Renal pelvis (tissue), 1 donor: ENCODE measurements at regions not wholly inside any gene's neighbourhood (a gene's known extent, or its start where the extent isn't known, plus 50 kb on each side); places are given as distances from the start of the nearest gene placed in this dataset.
A peak's percentile ranks its signal among the peaks of the same experiment; 100 is the strongest.

Source experiments
- DNase-seq: peaks from one replicate; pipeline ENCODE4 v3.0.0-alpha.2; 2013

- no peak for DNase-seq
These were observed 165.2 kb downstream of the ZPLD1 start for GRCh38 chr3:102599819-102600576.

GRCh38 chr3:102605153-102605552, 170.3 kb downstream of the ZPLD1 start:
- DNase-seq = no peak

- no peak for DNase-seq
These were observed 174.1 kb downstream of the ZPLD1 start for GRCh38 chr3:102608875-102609274.

GRCh38 chr3:102614021-102614569, 179.3 kb downstream of the ZPLD1 start:
- no peak for DNase-seq

- DNase-seq = peak; percentile 26
These were observed 179.8 kb downstream of the ZPLD1 start for GRCh38 chr3:102614585-102614984.

GRCh38 chr3:102617381-102617780, 182.6 kb downstream of the ZPLD1 start:
- no peak for DNase-seq

GRCh38 chr3:102619361-102619760, 184.5 kb downstream of the ZPLD1 start:
- DNase-seq = no peak

- DNase-seq = no peak
These were observed 195.1 kb downstream of the ZPLD1 start for GRCh38 chr3:102629943-102630342.

GRCh38 chr3:102630531-102630930, 195.7 kb downstream of the ZPLD1 start:
- no peak for DNase-seq

GRCh38 chr3:102643546-102643945, 208.7 kb downstream of the ZPLD1 start:
- DNase-seq = no peak

GRCh38 chr3:102646557-102646956, 211.7 kb downstream of the ZPLD1 start:
- no peak for DNase-seq

GRCh38 chr3:102660653-102661052, 225.8 kb downstream of the ZPLD1 start:
- no peak for DNase-seq

- no peak for DNase-seq
These were observed 227.1 kb downstream of the ZPLD1 start for GRCh38 chr3:102661707-102662497.

- DNase-seq = no peak
These were observed 227.6 kb downstream of the ZPLD1 start for GRCh38 chr3:102662498-102662772.

GRCh38 chr3:102664126-102664525, 229.3 kb downstream of the ZPLD1 start:
- no peak for DNase-seq

- no peak for DNase-seq
These were observed 230.4 kb downstream of the ZPLD1 start for GRCh38 chr3:102665183-102665582.

- no peak for DNase-seq
These were observed 233.4 kb downstream of the ZPLD1 start for GRCh38 chr3:102668247-102668646.

GRCh38 chr3:102670986-102671385, 236.2 kb downstream of the ZPLD1 start:
- DNase-seq = no peak

GRCh38 chr3:102672305-102672704, 237.5 kb downstream of the ZPLD1 start:
- DNase-seq = no peak

- peak; percentile 76 for DNase-seq
These were observed 238.7 kb downstream of the ZPLD1 start for GRCh38 chr3:102673271-102674115.

- DNase-seq = no peak
These were observed 239.5 kb downstream of the ZPLD1 start for GRCh38 chr3:102674284-102674683.

GRCh38 chr3:102676424-102676823, 241.6 kb downstream of the ZPLD1 start:
- no peak for DNase-seq
